ENCODE measurements at regions not wholly inside any gene's neighbourhood (a gene's known extent, or its start where the extent isn't known, plus 50 kb on each side); places are given as distances from the start of the nearest gene placed in this dataset.

DNA sequence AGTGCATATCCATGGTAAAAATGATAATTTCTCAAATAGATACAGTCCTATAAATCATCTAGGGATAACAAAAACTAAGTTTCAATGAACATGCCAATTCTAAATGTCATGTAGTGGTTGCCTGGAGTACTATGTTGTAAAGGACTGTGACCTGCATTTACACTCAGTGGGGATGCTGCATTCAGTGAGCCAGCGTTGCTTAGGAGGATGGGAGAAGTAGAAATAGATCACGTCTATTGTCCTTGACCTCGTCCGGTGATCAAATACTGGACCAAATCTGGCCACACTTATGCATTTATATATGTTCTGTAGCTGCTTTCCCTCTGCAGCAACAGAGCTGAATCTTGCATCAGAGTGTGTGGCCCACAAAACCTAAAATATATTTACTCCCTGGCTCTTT lies 139.0 kb upstream of the ETAA1 start:
- DNase-seq, result no peak

- DNase-seq, result no peak
Measured at GRCh38 chr2:67258831-67259230, 138.3 kb upstream of the ETAA1 start.

DNA sequence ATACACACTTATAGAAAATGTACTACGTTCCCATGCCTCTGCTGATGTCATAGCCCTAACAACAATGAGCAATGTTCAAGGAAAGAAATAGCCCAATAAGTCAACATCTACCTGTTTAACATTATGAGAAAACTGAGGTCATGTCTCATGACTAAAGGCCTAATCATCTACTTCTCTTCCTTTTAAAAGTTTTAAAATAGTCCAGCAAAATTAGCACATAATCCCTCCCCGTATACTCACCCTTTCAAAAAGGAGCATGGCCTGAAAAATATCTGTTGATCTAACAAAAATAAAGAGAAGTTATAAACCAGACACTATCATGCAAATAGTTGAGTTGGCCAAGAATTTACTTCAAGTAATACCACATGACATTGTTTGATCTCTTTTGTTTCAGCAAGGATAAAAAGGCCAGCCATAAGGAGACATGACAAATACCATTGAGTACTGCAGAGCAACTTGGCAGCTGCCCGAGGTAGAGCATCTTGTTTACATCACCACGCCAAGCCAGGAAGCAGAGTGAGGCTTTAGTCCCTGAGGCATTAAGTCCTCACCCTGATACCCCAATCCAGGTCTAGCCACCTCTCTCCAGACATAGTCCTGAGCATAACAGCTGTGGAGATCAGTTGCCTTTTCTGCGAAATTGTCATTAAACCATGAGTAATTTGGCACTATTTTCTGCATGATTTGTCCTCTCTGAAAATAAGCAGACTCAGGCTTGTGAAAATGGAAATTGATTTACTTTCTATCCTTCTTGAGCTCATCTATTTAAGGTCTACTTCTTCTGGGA lies 137.4 kb upstream of the ETAA1 start:
- DNase-seq, result peak; percentile 85

DNA sequence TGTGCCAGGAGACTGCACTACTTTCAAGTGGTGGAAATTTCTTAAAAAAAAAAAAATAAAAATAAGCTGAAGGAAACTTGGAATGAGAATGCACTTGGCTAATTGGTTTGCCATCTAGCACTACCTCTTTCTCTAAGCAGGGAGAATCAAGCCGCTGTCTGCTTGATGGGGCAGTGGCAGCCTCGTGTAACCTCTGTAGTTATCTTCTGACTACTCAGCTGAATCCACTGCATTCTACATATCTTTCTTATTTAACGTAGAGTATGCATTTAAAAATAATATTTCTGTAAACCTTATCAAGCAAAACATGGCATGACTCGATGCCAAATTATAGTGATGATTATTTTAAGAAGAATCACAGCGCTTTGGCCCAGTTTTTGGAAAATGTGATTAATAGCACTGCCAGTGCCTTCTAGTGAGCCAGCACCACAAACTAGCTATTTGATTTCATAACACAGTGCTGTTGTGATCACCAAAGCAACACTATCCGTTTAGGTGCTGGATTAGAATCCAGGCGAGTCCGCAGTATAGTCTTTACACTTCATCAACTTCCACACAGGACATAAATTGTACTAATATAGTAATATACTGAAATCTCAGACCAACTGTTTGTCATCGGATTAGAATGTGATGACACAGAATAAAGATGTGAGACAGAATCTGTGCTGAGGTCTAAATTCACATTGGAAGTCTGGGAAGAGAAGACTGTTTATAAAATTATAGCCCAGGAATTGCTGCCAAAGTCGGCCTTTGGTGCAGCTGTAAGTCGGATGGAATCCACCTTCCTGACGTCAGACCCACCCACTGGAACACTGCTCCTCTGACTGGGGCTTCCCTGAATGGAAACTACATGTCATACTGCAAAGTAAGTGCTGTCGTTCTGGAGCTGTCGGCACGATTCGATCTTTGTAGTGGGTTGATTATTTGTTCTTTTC lies 136.5 kb upstream of the ETAA1 start:
- peak; percentile 60 for DNase-seq

- DNase-seq, result no peak
Measured at GRCh38 chr2:67267241-67267640, 129.9 kb upstream of the ETAA1 start.

GRCh38 chr2:67268797-67269196 lies 128.3 kb upstream of the ETAA1 start:
- no peak for DNase-seq

DNA sequence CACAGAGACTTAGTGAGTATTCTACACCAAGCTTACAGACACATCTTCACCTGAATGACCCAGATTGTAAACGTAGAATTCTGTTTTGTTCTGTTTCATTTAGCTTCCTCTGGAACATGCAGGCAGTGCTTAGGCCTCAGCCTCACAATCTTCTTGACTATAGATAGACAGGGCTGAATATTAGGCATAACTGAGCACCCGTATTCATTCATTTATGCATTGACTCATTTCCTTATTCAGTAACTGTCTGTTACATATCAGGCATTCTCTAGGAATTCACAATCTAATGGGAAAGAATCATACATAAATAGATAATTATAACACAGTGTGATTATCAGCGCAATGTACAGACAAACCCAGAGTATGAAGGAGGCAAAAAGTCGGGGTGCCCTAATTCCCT lies 124.9 kb upstream of the ETAA1 start:
- no peak for DNase-seq

DNA sequence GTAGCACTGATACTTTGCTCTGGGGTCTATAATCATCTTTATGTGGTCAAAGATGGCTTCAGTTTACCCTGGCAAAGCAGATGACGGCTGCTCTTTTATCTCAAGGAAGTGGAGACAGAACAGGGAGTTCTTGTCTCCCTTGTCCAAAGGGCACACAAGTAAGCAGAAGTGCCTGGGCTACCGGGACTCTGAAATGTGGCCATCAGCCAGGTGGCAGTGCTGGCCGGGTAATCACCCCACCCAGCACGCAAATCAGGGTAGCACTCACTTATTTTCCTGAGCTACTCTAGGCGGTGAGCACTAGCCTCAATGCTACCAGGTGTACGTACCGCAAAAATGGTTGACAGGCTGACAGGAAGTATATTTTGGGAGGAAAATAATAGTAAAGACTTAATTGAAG lies 119.7 kb upstream of the ETAA1 start:
- no peak for DNase-seq

- no peak for DNase-seq
Measured at GRCh38 chr2:67281101-67281500, 116.0 kb upstream of the ETAA1 start.

DNA sequence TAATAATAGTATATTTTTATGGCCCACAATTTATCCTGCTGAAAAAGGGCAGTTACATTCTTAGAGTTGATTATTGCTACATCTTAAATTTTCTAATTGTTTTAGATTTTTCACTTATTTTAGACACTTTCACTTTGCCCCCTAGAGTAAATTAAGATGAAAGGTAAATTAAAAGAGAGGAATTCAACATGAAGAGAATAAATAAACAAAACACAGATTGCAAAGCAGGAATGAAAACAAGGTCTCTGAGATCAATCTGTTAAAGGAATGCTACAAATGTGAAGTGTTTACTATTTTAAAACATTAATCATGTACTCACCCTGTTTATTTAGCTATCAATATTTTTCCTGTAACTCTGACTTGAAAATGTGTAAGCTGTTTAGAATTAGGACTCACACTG lies 113.5 kb upstream of the ETAA1 start:
- DNase-seq, result no peak

DNA sequence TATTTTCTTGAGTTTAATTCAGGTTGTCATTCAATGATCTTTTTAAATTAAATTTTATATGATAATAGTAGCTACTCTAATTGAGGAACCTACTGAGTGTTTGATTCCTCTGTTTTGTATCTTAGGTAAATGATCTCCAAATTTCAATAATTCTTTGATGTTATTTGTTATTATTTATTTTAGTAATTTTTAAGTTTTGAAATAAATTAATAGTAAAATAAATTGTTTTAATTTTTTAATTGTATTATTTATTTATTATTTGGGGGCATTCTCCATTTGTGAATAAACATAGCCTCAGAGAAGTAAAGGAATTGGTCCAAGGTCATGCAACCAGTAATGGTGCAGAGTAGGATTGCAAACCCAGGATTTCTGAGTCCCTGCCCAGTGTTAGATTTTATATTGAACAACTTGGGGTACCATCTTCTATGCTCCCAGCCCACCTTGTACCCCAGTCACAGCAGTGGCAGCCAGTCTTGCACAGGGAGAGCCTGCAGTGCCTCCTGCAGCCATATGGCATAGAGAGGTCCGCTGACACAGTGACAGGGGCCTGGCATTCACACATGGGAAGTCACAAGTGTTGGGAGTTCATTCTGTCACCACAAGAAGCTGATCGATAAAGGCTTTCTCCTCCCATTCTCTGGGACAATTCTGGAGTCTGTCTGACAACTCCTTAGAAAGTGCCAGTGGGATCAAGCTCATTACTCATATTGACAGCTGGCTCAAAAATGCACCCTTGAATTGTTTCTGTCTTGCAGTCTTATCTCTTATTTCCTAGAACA lies 110.0 kb upstream of the ETAA1 start:
- no peak for DNase-seq

DNA sequence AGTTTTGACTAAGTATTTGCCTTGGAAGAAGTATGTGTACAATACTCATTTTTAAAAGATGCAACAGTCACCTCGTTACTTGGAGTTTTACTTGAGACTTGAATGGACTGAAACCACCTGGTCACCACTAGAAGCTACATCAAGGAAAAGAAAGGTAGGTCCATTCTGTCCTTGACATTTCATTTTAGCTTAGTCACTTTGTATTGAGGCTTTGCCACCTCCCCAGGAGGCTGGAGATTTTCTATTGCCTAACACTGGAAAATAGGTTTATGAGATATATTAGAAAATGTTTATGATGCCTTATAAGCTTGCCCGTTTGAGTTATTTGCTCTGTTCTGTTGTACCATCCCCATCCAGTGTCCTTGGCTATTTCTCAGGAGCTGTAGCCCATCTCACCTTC lies 107.9 kb upstream of the ETAA1 start:
- no peak for DNase-seq

GRCh38 chr2:67289921-67290371 lies 107.2 kb upstream of the ETAA1 start:
- DNase-seq, result no peak

DNA sequence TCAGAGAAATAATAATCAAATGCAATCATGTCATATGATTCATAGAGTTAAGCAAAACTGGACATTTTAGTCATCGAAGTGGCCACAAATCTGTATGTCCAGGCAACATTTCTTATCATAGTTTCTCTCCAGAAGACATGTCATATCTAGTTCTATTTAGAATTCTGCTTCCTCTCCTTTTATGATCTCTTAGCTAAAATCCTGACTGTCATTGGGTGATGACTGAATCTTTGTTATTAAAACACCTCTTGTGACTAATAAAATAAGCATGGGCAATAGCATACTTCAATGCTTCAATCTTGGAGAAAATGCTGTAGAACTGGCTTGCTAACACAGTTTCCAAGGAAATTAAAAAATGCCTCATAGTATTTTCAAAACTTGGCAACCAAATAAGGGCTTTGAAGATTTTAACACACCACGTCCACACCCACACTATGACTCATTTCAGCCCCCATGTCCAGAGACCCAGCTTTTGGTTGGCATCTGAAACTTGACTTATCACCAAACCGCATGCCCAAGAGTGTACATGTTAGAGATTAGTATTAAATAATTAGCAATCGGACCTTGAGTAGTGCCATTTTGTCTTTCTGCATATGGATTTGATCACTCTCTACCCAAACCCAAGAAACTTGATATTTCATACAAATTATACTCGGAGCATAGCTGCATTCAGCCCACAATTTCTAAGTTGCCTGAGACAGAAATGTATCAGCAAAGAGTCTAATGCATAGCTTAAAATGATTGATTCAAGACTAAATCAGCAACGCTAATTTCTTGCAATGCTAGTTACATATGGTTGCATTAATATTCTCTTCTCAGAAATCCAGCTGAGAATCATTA lies 106.5 kb upstream of the ETAA1 start:
- DNase-seq, result no peak

GRCh38 chr2:67294218-67294617 lies 102.9 kb upstream of the ETAA1 start:
- no peak for DNase-seq

- DNase-seq, result no peak
Measured at GRCh38 chr2:67295406-67295805, 101.7 kb upstream of the ETAA1 start.

- no peak for DNase-seq
Measured at GRCh38 chr2:67295851-67296250, 101.3 kb upstream of the ETAA1 start.

DNA sequence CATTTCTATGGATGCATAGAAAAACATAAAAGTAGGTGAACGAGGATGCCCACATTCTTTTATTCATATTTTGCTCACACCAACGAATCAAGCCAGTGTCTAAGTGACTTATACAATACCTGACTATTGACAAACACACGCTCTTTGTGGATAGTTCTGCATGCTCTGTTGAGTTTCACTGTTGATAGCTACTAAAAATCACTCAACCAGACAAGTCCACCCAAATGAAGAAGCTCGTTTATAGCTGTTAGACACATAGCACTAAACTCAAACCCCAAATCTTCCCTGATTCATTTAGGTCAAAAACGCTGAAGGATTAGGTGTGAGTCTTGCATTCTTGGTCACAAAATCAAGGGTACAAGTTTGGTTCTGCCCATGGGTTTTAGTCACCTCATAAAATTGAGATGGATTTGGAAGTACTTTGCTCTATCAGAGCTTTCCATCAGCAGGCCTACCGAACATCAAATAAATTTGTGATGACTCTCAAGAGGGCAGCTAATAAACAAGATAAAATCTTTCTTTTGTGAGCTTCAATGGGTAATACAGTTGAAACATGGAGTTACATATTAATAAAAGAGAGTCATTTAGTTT lies 92.7 kb upstream of the ETAA1 start:
- DNase-seq, result no peak

DNA sequence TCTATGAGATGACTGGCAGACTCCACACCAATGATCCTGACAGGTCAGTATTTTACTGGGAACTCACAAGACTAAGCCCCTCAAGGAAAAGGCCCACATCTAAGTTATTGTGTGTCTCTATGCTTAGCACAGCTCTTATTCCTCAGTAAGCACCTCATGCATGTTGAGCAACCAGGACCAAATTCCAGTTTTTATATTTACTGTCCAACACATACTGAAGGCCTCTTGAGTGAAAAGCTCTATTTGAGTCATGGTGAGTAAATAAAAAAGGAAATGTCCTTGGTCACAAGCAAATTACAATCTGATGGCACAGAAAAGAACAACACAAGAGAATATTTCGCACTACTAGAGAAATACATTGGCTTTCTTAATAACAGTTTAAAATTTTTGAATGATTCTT lies 87.9 kb upstream of the ETAA1 start:
- DNase-seq, result no peak

GRCh38 chr2:67311536-67311935 lies 85.6 kb upstream of the ETAA1 start:
- peak; percentile 4 for DNase-seq

- no peak for DNase-seq
Measured at GRCh38 chr2:67312871-67313270, 84.3 kb upstream of the ETAA1 start.

GRCh38 chr2:67313536-67313935 lies 83.6 kb upstream of the ETAA1 start:
- DNase-seq, result no peak

Data from NCI-H1694 (cell line).